ENCODE measurements at regions not wholly inside any gene's neighbourhood (a gene's known extent, or its start where the extent isn't known, plus 50 kb on each side); places are given as distances from the start of the nearest gene placed in this dataset.

GRCh38 chr2:184125867-184126266 lies 472.5 kb upstream of the ZNF804A start:
- no peaks in the 10 kb centered on the region for H3K36me3 ChIP-seq (ENCODE audit: control insufficient read depth, insufficient read depth, low read length)
- H3K4me2 ChIP-seq (ENCODE audit: insufficient read depth, low read length), result no peak overlapping the region
- no peak overlapping the region for H2AFZ ChIP-seq (ENCODE audit: low read depth, low read length)
- no peaks in the 10 kb centered on the region for H3K27me3 ChIP-seq (ENCODE audit: control insufficient read depth in 2 of 2, insufficient read depth in 2 of 2, low read length in 2 of 2)
- 0% methylated on average over 2 of the region's 2 CpGs for WGBS (ENCODE audit: insufficient coverage, low coverage, missing lambda C conversion rate)
- DNase-seq (ENCODE audit: extremely low read depth in 1 of 4, low spot score in 3 of 4) (no peak), FAIRE-seq (no peak), ATAC-seq (no peak)
- no peaks in the 10 kb centered on the region for H3K4me1 ChIP-seq (replicated peaks in 1 of 2; ENCODE audit: control insufficient read depth in 2 of 2, insufficient read depth in 2 of 2, low read length in 2 of 2)
- no peak overlapping the region for H3K4me3 ChIP-seq
- H3K9me3 ChIP-seq (replicated peaks; ENCODE audit: control insufficient read depth, insufficient read depth, low read depth, low read length), result no peaks in the 10 kb centered on the region; the same call in 1 of the 2 replicates
- in situ Hi-C loops (cut with MboI), result no loop called here
- TF ChIP-seq ZNF717 (CRISPR knock-in tag; IDR thresholded peaks at IDR 0.05), result no peak
- no peak for TF ChIP-seq TBP (optimal IDR thresholded peaks at IDR 0.05; ENCODE audit: low read depth, low read length)
- no peak for TF ChIP-seq TCF7 (IDR thresholded peaks at IDR 0.05; ENCODE audit: borderline replicate concordance)
- TF ChIP-seq ZNF239 (CRISPR knock-in tag; IDR thresholded peaks at IDR 0.05), result no peak
- TF ChIP-seq ZNF24 (IDR thresholded peaks at IDR 0.05), result no peak
- no peak for TF ChIP-seq ARID2 (IDR thresholded peaks at IDR 0.05)
- no peak for TF ChIP-seq MCM7 (IDR thresholded peaks at IDR 0.05)
- no peak for TF ChIP-seq ZBTB1 (CRISPR knock-in tag; IDR thresholded peaks at IDR 0.05; ENCODE audit: borderline replicate concordance, low read depth)
- no peak for TF ChIP-seq MCM5 (IDR thresholded peaks at IDR 0.05; ENCODE audit: low read depth)
- TF ChIP-seq NR0B1 (IDR thresholded peaks at IDR 0.05; ENCODE audit: partially characterized antibody), result no peak
- TF ChIP-seq ZNF740 (CRISPR knock-in tag; IDR thresholded peaks at IDR 0.05), result no peak
- no peak for TF ChIP-seq ZNF740 (tag; IDR thresholded peaks at IDR 0.05)
- CTCF ChIA-PET (ENCODE audit: low intra/inter-chr PET ratio), result no interaction called here
- intact Hi-C loops (cut with micrococcal nuclease), result no loop called here
- no TSS peak for BruUV-seq (replicated peaks)
- no peaks in the 10 kb centered on the region for H3K9me1 ChIP-seq (ENCODE audit: control insufficient read depth, insufficient read depth, low read length)
- no peak overlapping the region for H3K9ac ChIP-seq (ENCODE audit: insufficient read depth in 1 of 2, low read depth in 2 of 2, low read length in 2 of 2)
- H3K79me2 ChIP-seq (ENCODE audit: control insufficient read depth, insufficient read depth, low read length), result no peaks in the 10 kb centered on the region
- H3K27ac ChIP-seq (ENCODE audit: extremely low read depth, low read depth, low read length), result no peak overlapping the region
- POLR2A ChIA-PET, result no interaction called here
- H4K20me1 ChIP-seq (replicated peaks; ENCODE audit: control insufficient read depth, insufficient read depth, low read length), result no peaks in the 10 kb centered on the region
